ENCODE measurements at regions not wholly inside any gene's neighbourhood (a gene's known extent, or its start where the extent isn't known, plus 50 kb on each side); places are given as distances from the start of the nearest gene placed in this dataset.
"Not testable (repeated sequence)": the region's sequence is repeated elsewhere in the genome, so short reads cannot be mapped to it uniquely, and the experiment has no call there.

GRCh38 chr18:40292985-40293710 is 1661.9 kb upstream of the PIK3C3 start:
- no peak for DNase-seq

- no peak for DNase-seq
These were observed 1671.5 kb upstream of the PIK3C3 start for GRCh38 chr18:40283560-40283959.

- DNase-seq: not testable (repeated sequence)
These were observed 1673.7 kb upstream of the PIK3C3 start for GRCh38 chr18:40281356-40281755.

DNA sequence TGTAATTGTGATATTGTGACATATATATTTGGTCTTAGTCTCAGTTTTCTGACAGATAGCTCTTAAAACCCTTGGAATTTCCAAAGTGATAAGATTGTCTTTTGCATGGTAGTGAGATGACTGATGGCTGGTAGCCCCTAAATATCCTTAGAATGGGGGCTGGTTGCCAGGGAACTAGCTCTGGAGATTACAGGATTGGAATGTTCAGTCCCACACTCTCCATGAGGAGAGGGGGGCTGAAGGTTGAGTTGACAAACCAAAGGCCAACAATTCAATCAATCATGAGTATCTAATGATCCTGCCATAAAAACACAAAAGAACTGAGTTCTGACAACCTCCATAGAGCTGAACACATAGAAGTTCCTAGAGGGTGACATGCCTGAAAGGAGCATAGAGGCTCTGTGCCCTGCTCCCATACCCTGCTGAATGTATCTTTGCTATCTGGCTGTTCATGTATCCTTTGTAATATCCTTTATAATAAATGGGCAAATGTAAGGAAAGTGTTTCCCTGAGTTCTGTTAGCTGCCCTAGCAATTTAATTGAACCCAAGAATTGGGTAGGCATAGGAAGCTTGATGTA is 1680.3 kb upstream of the PIK3C3 start:
- no peak for DNase-seq

DNA sequence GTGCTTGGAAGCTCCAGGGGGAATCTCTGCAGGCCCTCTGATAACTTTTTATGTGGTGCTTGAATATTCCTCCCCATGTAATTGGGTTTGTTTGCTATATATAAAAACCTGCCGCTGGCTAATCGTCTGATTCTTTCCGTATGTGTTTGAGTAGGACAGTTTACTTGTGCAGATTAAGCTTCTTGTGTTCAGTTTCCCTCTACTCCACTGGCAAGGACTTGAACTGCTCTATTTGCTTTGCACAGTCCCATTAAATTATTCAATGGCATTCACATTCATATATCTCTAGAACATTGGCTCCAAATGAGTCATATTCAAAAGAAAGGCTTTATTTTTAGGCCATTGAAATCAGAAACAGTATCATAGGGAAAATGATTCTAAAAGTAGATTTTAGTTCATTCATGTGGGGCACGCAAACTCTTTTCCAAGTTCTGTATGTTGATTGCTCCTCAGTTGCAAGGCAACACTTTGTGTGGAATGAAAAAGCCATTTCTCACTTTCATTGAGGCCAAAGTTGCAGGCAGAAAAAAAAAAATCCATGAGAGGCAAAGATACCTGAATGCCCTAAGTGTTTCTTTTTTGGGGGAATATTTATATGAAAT is 1682.3 kb upstream of the PIK3C3 start:
- no peak for DNase-seq

DNA sequence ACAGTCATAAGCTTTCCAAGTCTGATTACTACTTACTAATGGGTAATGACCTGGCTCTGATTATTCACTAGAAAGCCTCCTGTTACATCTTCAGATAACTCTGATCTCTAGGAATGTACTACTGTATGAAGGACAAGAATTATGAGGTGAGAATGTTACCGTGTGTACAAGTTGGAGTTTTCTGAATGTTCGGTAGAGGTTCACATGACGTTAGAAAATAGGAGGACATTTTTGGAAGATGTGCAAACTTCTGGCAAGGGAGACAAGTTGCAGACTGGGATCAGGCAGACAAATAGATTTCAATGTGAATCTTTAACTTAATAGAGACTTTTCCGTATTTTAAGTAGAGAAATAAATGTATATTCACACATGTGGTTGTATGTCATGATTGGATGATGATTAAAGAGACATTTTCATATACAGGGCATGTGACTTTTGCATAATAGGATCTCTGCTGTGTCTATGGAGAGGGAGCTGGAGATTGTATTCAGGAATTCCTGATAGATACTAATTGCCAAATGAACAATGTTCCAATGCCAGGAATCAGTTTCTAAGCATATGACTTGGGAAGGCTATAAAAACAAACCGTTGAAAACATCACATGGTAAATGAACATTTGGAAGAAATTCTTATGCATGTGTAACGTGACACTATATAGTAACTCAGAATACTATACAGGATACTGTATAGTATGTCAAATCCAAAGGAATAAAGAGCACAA is 1695.8 kb upstream of the PIK3C3 start:
- DNase-seq: no peak

- no peak for DNase-seq
These were observed 1696.7 kb upstream of the PIK3C3 start for GRCh38 chr18:40258311-40258710.

- no peak for DNase-seq
These were observed 1704.8 kb upstream of the PIK3C3 start for GRCh38 chr18:40250236-40250635.

GRCh38 chr18:40249390-40250080 is 1705.5 kb upstream of the PIK3C3 start:
- DNase-seq: no peak

DNA sequence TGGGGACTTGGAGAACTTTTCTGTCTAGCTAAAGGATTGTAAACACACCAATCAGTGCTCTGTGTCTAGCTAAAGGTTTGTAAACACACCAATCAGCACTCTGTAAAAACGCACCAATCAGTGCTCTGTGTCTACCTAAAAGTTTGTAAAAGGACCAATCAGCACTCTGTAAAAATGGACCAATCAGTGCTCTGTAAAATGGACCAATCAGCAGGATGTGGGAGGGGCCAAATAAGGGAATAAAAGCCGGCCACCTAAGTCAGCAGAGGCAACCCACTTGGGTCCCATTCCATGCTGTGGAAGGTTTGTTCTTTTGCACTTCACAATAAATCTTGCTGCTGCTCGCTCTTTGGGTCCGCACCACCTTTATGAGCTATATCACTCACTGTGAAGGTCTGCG is 1709.4 kb upstream of the PIK3C3 start:
- DNase-seq: not testable (repeated sequence)

GRCh38 chr18:40243607-40244006 is 1711.4 kb upstream of the PIK3C3 start:
- DNase-seq: no peak

GRCh38 chr18:40235836-40236235 is 1719.2 kb upstream of the PIK3C3 start:
- no peak for DNase-seq

DNA sequence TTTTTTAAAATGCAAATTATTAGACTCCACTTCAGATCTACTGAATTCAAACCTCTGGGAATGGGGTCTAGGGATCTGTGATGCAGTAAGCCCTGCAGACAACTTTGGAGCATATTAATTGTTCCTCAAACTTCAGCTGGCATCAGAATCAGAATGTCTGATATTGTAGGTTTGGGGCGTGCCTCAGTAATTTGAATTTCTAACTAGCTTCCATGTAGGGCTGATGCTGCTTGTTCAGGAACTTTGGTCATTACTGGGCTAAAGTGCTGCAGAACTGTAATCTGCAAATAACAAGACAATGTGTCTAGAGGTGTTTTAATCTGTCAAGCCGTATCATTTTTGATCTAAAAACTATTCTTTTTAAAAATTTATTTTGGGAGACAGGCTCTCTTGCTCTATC is 1719.7 kb upstream of the PIK3C3 start:
- DNase-seq: no peak

- DNase-seq: no peak
These were observed 1721.0 kb upstream of the PIK3C3 start for GRCh38 chr18:40233931-40234616.

DNA sequence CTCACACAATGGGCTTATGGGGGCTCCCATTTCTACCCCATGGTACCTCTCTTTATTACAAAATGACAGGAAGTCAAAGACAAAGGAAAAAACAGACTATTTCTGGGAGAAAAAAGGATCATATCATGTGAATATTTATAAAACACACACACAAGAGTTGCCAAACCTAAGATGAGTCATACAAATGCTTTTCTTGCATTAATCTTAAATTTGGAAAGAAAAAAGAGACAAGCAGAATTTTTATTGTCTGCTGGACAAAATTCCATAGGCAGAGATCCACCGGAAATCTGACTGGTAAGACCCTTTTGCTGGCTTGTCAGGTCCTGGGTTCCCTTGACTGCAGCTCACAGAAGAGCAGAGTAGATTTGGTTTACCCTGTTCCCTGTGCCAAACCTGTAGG is 1732.3 kb upstream of the PIK3C3 start:
- no peak for DNase-seq

GRCh38 chr18:40216856-40217255 is 1738.2 kb upstream of the PIK3C3 start:
- DNase-seq: no peak

- DNase-seq: no peak
These were observed 1739.1 kb upstream of the PIK3C3 start for GRCh38 chr18:40215979-40216378.

DNA sequence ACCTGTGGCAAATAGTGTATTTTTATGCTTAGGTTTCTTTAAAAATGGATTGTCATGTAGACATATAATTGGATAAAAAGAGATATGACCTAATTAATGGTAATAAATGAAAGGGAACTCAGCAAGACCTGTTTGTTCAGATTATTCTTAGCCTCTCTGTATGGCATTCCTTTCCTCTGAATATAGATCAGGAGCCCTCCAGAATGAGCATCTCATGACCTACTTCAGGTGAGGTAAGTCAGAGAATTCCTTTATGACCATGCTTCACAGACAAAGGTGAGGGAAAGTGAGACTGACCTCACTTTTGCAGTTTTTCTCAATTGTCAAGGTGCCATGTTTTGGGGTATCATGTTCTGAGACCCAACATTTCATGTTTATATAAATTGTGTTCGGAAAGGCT is 1744.3 kb upstream of the PIK3C3 start:
- no peak for DNase-seq

DNA sequence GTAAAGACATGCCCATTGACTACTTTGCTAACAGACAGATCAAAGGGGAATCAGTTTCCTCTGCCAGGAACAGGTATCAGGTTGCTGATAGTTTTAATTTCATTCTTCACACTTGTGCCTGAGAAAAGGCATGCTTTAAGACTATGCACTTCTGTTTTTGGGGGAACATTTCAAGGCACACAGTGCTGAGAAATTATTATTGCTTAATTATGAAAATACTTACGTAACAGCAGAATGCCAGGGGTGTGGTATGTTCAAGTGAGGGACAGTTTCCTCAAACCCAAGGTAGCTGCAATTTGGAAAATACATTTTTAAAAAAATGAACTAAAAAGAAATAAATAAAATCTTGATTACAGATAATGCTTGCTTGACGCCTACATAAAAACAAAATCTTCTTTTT is 1746.1 kb upstream of the PIK3C3 start:
- DNase-seq: no peak

DNA sequence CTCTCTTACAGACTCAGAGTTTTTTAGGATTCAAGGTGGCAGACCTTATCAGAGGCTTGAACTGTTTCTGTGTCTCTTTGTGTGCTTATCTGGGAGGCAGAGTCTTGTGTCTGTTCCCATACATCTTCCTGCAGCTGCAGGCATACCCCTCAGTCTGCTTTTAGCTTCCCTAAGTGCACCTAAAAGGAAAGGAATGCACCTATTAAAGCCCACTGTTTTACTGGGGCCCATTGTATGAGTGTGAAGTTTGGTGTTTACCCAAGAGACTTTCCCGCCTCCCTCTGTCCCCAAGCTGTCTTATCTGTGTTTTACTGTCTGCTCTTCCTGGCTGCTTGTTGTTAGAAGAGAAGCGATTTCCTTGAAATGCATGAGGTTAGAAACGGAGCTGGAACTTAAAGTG is 1757.3 kb upstream of the PIK3C3 start:
- DNase-seq: no peak

DNA sequence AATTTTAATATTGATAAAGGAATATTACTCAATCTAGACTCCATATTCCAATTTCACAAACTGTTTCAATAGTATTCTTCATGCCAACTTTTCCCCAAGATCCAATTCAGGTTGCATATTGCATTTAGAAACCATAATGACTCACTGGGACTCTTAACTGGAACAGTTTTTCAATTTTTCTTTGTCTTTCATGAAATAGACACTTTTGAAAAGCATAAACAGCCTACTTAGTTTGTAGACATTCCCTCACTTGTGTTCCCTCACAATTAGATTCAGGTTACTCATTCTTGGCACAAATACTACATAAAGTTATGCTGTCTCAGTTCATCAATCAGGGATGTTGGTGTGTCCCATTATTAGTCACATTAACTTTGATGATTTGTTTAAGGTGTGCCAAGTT is 1768.4 kb upstream of the PIK3C3 start:
- DNase-seq: no peak

DNA sequence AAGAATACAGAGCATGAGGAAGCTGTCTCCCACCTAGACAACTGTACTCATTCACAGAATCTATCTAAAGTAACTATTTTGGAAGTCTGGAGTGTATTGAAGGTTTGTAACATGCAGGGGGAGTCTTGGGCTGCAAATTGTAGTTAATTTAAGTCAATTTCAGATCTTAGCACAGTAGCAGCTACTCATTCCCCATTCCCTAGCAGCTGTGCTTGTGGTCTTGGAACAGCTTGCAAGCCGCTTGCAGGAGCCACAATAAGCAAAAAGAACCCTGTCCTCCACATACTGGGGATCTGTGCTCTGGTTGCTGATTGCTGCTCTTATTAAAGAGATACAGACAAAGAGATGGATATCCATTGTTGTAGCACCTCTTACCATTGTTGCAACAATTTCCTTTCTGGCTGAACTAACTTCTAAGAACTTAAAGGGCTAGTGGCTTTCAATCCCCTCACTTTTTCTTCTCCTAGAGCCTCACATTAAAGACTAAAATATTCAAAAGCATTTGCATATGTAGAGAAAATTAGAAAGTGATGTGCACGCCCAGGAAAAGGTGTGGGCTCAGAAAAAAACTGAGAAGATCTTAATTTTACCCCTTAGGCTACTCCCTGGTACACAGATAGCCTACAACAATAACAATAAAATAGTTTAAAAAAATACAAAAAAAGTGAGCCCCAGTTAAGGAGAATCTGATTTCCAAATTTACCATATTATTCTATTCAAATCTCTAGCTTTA is 1775.1 kb upstream of the PIK3C3 start:
- no peak for DNase-seq
